GM18499 (cell line): ENCODE measurements at regions not wholly inside any gene's neighbourhood (a gene's known extent, or its start where the extent isn't known, plus 50 kb on each side); places are given as distances from the start of the nearest gene placed in this dataset.

Experiments
- ATAC-seq: cut with Tn5 transposase; IDR thresholded peaks from one replicate; pipeline ENCODE4 v1.9.1; 2021; ENCODE audit warnings: moderate number of reproducible peaks; ENCODE audit not compliant: insufficient read depth, unreplicated experiment

GRCh38 chr11:130582176-130582575, 133.7 kb downstream of the ADAMTS15 start:
- ATAC-seq: no peak

DNA sequence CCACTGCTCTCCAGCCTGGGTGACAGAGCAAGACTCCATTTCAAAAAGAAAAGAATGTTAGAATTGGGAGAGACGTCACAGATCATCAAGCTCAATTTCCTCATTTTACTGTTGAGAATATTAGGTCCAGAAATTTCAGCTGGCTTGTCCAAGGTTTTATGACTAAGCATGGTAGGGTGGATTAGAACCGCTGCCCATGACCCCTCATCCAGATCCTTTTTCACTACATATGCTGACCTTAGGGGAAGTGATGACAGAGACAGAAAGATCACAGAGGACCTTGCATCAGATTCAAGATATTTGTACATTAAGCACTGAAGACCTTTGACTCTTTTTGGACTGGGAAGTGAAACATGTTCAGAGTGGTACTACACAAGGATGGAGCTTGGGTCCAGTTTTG, 134.5 kb downstream of the ADAMTS15 start:
- ATAC-seq: no peak

DNA sequence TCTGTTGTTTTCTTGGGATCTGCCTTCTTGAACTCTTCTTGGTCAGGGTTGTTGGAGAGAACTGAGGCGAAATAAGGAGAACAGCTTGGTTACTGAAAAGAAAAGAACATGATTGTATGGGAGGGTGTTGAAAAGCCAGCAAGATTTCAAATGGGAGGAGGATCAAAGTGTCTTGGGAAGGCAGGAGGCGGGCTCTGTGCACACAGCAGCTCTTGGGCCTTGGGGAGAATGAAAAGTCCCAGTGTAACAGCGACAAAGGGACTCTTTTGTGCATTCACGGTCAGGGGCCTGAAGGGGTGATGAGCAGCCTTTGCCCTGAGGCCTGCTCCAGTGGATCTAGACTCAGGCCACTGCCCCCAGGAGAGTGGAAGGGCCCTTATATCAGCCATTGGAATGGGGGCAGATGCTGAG, 135.4 kb downstream of the ADAMTS15 start:
- no peak for ATAC-seq

GRCh38 chr11:130585545-130585944, 137.1 kb downstream of the ADAMTS15 start:
- no peak for ATAC-seq

GRCh38 chr11:130587658-130588057, 139.2 kb downstream of the ADAMTS15 start:
- ATAC-seq: no peak

- ATAC-seq: no peak
These were observed 140.0 kb downstream of the ADAMTS15 start for GRCh38 chr11:130588471-130588870.

DNA sequence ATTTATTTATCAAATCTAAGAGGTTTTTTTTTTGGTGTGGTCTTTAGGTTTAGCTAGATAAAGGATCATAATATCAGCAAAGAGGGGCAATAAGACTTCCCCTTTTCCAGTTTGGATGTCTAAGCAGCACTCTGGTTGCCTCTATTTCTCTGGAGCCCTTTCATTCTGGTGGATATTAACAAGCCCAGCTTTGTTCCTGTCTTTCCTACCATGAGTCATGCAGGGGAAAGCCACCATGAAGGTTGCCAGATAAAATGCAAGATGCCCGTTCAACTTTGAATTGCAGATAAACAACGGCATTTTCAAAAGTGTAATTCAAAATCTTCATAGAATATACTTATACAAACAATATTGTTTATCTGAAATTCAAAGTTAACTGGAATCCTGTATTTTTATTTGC, 143.6 kb downstream of the ADAMTS15 start:
- no peak for ATAC-seq

- no peak for ATAC-seq
These were observed 144.6 kb downstream of the ADAMTS15 start for GRCh38 chr11:130593064-130593463.

- ATAC-seq: no peak
These were observed 150.0 kb downstream of the ADAMTS15 start for GRCh38 chr11:130598433-130598832.

GRCh38 chr11:130599073-130599654, 150.7 kb downstream of the ADAMTS15 start:
- ATAC-seq: no peak

DNA sequence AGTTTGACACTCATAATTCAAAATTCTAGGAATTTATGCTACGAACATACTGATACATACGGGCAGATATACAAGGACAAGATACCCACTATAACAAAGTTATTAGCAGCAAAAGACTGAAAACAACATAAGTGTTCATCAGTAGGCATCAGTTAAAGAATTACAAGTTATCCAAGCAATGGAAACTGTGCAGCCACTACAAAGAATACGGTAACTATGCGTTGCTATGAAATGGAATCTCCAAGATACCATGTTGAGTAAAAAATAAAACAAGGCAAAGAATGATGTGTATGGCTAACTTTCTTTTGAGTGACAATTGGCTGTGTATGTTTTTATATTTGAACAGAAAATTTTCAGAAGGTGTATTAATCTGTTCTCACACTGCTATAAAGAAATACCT, 151.7 kb downstream of the ADAMTS15 start:
- no peak for ATAC-seq

DNA sequence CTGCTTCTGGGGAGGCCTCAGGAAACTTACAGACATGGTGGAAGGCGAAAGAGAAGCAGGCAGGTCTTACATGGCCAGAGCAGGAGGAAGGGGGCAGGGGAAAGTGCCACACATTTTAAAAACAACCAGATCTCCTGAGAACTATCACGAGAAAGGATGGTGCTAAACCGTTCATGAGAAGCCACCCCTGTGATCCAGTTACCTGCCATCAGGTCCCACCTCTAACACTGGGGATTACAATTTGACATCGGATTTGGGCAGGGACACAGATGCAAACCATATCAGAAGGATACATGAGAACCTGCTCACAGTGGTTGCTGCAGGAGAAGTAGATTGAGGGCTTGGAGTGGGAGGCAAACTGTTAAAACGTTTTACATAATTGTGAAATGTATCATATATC, 152.2 kb downstream of the ADAMTS15 start:
- ATAC-seq: no peak

GRCh38 chr11:130601141-130601540, 152.7 kb downstream of the ADAMTS15 start:
- no peak for ATAC-seq

DNA sequence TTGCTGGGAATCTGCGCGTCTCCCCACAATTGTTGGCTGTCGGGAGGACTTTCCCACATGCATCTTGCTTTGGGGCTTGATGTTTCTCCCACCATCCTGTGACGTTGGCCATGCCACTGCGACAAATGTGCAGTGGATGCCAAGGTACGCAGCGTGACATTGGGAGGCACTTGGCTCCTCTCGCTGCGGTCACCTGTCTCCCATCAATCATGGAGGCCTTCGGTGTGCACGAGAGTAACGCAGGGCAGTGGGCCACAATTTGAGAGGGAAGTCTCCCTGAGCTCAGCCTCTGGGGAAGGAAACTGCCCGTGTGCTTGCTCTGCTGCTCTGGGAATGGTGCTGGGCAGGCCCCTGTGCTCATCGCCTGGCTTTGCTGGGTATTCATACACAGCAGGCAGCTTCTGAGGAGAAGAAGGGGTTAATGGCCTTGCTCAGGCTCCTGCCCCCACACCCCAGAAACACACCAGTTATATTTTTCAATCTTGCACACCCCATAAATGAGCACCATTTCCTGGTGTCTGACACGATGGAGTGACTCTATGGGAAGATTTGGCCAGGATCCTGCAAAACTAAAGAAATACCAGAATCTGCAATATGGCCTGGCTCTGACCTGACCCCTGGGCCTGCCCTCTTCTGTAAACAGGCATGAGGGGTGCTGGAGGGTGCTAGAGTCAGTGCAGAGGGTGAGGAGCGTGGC, 153.5 kb downstream of the ADAMTS15 start:
- no peak for ATAC-seq

DNA sequence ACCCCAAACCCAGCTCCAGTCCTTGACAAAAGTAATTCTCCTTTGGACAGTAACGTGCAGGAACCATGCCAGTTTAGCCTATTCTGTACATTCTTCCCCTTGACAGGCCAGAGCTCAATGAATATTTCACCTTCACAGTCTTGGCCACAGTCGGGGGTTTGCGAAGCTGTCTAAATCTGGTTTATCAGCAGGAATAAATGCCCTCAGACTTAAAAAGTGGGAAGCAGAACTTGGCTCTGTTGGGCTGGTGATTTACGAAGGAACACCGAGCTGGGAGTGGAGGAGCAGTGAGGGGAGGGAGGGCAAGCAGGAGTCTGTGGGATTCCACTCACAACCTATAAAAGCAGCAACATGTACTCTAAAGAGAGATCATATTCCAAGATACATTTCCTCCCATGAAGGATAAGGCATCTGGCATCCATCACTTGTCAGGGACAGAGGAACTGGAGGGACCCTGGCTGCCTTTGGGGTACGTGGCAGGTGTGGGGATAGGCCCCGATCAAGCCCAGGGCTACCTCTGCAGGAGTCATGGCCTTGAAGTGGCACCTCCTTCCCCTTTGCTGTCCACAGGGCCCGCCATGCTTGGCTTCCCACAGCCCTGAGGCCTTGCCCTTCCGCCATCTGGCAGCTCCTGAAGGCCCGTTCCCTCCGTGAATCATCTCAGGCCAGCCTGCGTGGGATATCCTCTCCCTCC, 154.3 kb downstream of the ADAMTS15 start:
- no peak for ATAC-seq

- ATAC-seq: no peak
These were observed 155.0 kb downstream of the ADAMTS15 start for GRCh38 chr11:130603335-130603906.

GRCh38 chr11:130604606-130605005, 156.2 kb downstream of the ADAMTS15 start:
- no peak for ATAC-seq

DNA sequence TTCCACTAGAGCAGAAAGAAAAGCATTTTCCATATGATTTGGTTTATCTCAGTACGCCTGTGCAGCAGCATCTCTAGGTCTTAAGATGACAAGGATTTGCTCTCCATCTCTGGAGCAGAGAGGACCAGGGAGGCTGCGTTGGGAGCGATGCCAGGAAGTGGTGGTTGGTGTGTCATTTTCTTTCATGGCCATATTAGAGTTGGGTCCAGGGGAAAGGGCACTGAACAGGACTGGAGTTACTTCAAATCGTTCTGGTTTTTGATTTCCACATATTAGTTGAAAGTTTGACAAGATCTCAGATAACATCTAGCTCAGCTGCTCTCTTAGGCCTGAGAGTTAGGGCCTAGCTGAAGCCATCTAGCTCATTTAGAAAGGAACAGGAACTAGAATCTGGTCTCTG, 157.7 kb downstream of the ADAMTS15 start:
- ATAC-seq: no peak

DNA sequence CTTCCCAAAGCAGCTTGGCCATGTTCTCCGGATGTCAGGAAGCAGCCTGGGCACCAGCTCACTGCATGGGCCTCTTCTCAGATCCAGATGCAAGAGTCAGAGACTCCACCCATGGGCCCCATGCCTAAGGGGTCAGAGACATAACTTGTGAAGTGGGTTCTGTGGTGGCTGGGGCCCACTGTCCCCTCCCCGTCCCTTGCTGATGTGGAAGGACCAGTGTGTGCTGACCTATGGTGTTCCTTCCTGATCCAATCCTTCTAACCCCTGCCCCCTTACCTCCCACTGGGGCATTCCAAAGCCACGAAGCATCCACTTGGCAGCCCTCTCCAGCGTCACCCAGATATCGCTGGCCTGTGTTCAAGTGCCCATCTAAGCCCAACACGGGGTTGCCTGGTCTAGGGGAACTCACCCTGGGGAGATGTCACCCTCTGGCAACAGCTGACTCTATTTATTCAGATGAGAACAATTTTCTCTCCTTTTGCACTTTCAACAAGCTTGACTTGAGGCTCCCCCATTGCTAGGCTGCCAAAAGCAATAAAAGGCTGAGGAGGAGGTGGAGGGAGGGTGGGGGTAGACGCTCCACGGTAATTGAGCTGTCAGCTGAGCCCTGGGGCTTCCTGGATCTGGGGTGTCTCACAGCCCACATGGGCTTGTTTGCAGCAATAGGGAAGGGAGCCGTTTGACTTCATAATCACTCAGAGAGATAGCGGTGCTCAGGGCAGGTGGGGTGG, 158.5 kb downstream of the ADAMTS15 start:
- no peak for ATAC-seq

DNA sequence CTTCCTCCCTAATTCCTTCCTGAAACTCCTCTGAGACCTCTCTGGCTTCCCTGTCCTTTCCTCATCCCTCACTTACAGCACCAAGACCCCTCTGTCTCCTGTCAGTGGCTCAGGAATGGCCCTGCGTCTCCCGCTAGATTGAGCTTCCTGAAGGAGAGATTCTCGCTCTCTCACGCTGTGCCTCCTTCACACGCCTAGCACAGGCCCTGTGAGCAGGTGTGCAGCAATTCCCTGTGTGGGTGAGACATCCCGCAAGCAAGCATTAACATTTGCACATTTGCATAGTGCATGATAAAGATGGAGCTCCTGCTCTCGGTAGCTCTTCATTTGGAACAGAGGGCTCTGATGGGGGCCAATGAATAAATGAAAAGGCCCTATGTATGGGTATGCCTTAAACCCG, 159.8 kb downstream of the ADAMTS15 start:
- no peak for ATAC-seq
